H9 (cell line): ENCODE measurements at regions not wholly inside any gene's neighbourhood (a gene's known extent, or its start where the extent isn't known, plus 50 kb on each side); places are given as distances from the start of the nearest gene placed in this dataset.

Experiments used
- DNase-seq: peaks from one replicate; pipeline ENCODE4 v3.0.0-alpha.2; 2017
- H2AFZ ChIP-seq: one replicate; pipeline ENCODE4 v1.6.1; 2013; ENCODE audit warnings: mild to moderate bottlenecking, low read length, control low read depth, moderate library complexity
- H2AK5ac ChIP-seq: 2 replicates; pipeline ENCODE4 v1.6.1; 2013; ENCODE audit warnings: low read length, control low read depth, mixed read lengths; ENCODE audit not compliant: insufficient read length
- H2BK120ac ChIP-seq: one replicate; pipeline ENCODE4 v1.6.1; 2013; ENCODE audit warnings: low read depth, mild to moderate bottlenecking, low read length, control low read depth, inconsistent platforms; ENCODE audit not compliant: poor library complexity, severe bottlenecking
- H2BK12ac ChIP-seq: 2 replicates; pipeline ENCODE4 v1.6.1; 2013; ENCODE audit warnings: low read length, control low read depth, mixed read lengths, low read depth; ENCODE audit not compliant: insufficient read length
- H2BK15ac ChIP-seq: 2 replicates; pipeline ENCODE4 v1.6.1; 2013; ENCODE audit warnings: low read depth, low read length, control low read depth
- H2BK20ac ChIP-seq: one replicate; pipeline ENCODE4 v1.6.1; 2013; ENCODE audit warnings: low read depth, mild to moderate bottlenecking, low read length, control low read depth, inconsistent platforms; ENCODE audit not compliant: poor library complexity, severe bottlenecking
- H2BK5ac ChIP-seq: 2 replicates; pipeline ENCODE4 v1.6.1; 2013; ENCODE audit warnings: low read length, control low read depth, mixed read lengths; ENCODE audit not compliant: insufficient read length
- H3K14ac ChIP-seq: 2 replicates; pipeline ENCODE4 v1.6.1; 2013; ENCODE audit warnings: low read length, control low read depth; ENCODE audit not compliant: insufficient read depth
- H3K18ac ChIP-seq: 2 replicates; pipeline ENCODE4 v1.6.1; 2013; ENCODE audit warnings: low read depth, mild to moderate bottlenecking, mixed read lengths, low read length, control low read depth; ENCODE audit not compliant: insufficient read length
- H3K23ac ChIP-seq: 2 replicates; pipeline ENCODE4 v1.6.1; 2013; ENCODE audit warnings: low read length, control low read depth, mixed read lengths, low read depth; ENCODE audit not compliant: insufficient read length
- H3K23me2 ChIP-seq: 2 replicates; pipeline ENCODE4 v1.6.1; 2013; ENCODE audit warnings: low read depth, mild to moderate bottlenecking, mixed read lengths, low read length, control low read depth; ENCODE audit not compliant: insufficient read length, poor library complexity, severe bottlenecking
- H3K27ac ChIP-seq: 2 replicates; pipeline ENCODE4 v1.5.1; 2013; ENCODE audit warnings: low read length, control low read depth, mixed read lengths, low read depth; ENCODE audit not compliant: insufficient read length
- H3K27me3 ChIP-seq: 2 replicates; pipeline ENCODE4 v1.6.1; 2013; ENCODE audit warnings: low read length, control low read depth, inconsistent platforms; ENCODE audit not compliant: insufficient read depth
- H3K4ac ChIP-seq: 2 replicates; pipeline ENCODE4 v1.6.1; 2013; ENCODE audit warnings: low read depth, mild to moderate bottlenecking, control low read depth, inconsistent platforms, low read length, moderate library complexity
- H3K4me1 ChIP-seq: 2 replicates; pipeline ENCODE4 v1.6.1; 2013; ENCODE audit warnings: low read length, control low read depth, inconsistent platforms; ENCODE audit not compliant: insufficient read depth
- H3K4me2 ChIP-seq: 2 replicates; pipeline ENCODE4 v1.6.1; 2013; ENCODE audit warnings: low read length, control low read depth, mixed read lengths; ENCODE audit not compliant: insufficient read length, insufficient read depth
- H3K56ac ChIP-seq: 2 replicates; pipeline ENCODE4 v1.6.1; 2013; ENCODE audit warnings: low read depth, mild to moderate bottlenecking, mixed read lengths, low read length, control low read depth; ENCODE audit not compliant: insufficient read length
- H3K79me1 ChIP-seq: 2 replicates; pipeline ENCODE4 v1.6.1; 2013; ENCODE audit warnings: low read depth, mild to moderate bottlenecking, moderate library complexity, low read length, control low read depth, inconsistent platforms; ENCODE audit not compliant: insufficient read depth, poor library complexity, severe bottlenecking
- H3K79me2 ChIP-seq: 2 replicates; pipeline ENCODE4 v1.6.1; 2013; ENCODE audit warnings: low read length, control low read depth, inconsistent platforms; ENCODE audit not compliant: insufficient read depth
- H3K9ac ChIP-seq: 2 replicates; pipeline ENCODE4 v1.6.1; 2013; ENCODE audit warnings: low read length, control low read depth, mixed read lengths; ENCODE audit not compliant: insufficient read length; ENCODE audit errors: extremely low read depth
- H3K9me3 ChIP-seq: one replicate; pipeline ENCODE4 v1.6.1; 2013; ENCODE audit warnings: low read depth, low read length, inconsistent platforms; ENCODE audit not compliant: control insufficient read depth
- H3T11ph ChIP-seq: one replicate; pipeline ENCODE4 v1.6.1; 2013; ENCODE audit warnings: mild to moderate bottlenecking, low read length, control low read depth, inconsistent platforms
- H4K20me1 ChIP-seq: one replicate; pipeline ENCODE4 v1.6.1; 2013; ENCODE audit not compliant: control insufficient read depth, insufficient read length, insufficient read depth
- H4K5ac ChIP-seq: 2 replicates; pipeline ENCODE4 v1.6.1; 2013; ENCODE audit warnings: low read depth, mild to moderate bottlenecking, mixed read lengths, low read length, control low read depth; ENCODE audit not compliant: insufficient read length
- H4K8ac ChIP-seq: replicated peaks from 2 replicates; pipeline ENCODE4 v1.6.1; 2013; ENCODE audit warnings: low read length, control low read depth, mixed read lengths, low read depth; ENCODE audit not compliant: insufficient read length
- H4K91ac ChIP-seq: 2 replicates; pipeline ENCODE4 v1.6.1; 2013; ENCODE audit warnings: low read depth, mild to moderate bottlenecking, moderate library complexity, mixed read lengths, low read length, control low read depth; ENCODE audit not compliant: insufficient read length
- H3K27ac Mint-ChIP-seq, 3 experiments: 2 replicates in 2 of 3; 3 replicates in 1 of 3; pipeline ENCODE4 v1.8.0; 2020 to 2021; ENCODE audit warnings: mixed read lengths in 3 of 3, mild to moderate bottlenecking in 1 of 3, moderate library complexity in 1 of 3
- H3K27me3 Mint-ChIP-seq: 2 replicates; pipeline ENCODE4 v1.8.0; 2021; ENCODE audit warnings: low read depth, mild to moderate bottlenecking, moderate library complexity, mixed read lengths
- H3K36me3 Mint-ChIP-seq, 3 experiments: 2 replicates in 2 of 3; 3 replicates in 1 of 3; pipeline ENCODE4 v1.8.0; 2020 to 2021; ENCODE audit warnings: low read depth in 3 of 3, mixed read lengths in 3 of 3; ENCODE audit not compliant: insufficient read depth in 1 of 3
- H3K4me1 Mint-ChIP-seq, 2 experiments: 2 replicates each; pipeline ENCODE4 v1.8.0; 2020; ENCODE audit warnings: mixed read lengths in 2 of 2
- H3K4me3 Mint-ChIP-seq, 2 experiments: 2 replicates in 1 of 2; 3 replicates in 1 of 2; pipeline ENCODE4 v1.8.0; 2020 to 2021; ENCODE audit warnings: mild to moderate bottlenecking in 2 of 2, mixed read lengths in 2 of 2, moderate library complexity in 1 of 2
- H3K9me3 Mint-ChIP-seq, 2 experiments: 2 replicates in 1 of 2; 3 replicates in 1 of 2; pipeline ENCODE4 v1.8.0; 2020; ENCODE audit warnings: mild to moderate bottlenecking in 2 of 2, mixed read lengths in 2 of 2, moderate library complexity in 1 of 2
- CTCF ChIP-seq: fragments of 200-600 bp; sonication (generic); conservative IDR thresholded peaks from 3 replicates; pipeline ENCODE4 v1.8.0; 2021; ENCODE audit warnings: antibody characterized with exemption, mild to moderate bottlenecking
- WGBS: extraction: QIAGEN DNeasy Blood & Tissue Kit; methylation state at CpG from one replicate; pipeline ENCODE4 v1.1.7; 2013; ENCODE audit warnings: missing lambda C conversion rate, low lambda C conversion rate, mixed read lengths; ENCODE audit not compliant: insufficient read length; ENCODE audit errors: extremely low coverage; 5-methylcytosine and 5-hydroxymethylcytosine counted together

DNA sequence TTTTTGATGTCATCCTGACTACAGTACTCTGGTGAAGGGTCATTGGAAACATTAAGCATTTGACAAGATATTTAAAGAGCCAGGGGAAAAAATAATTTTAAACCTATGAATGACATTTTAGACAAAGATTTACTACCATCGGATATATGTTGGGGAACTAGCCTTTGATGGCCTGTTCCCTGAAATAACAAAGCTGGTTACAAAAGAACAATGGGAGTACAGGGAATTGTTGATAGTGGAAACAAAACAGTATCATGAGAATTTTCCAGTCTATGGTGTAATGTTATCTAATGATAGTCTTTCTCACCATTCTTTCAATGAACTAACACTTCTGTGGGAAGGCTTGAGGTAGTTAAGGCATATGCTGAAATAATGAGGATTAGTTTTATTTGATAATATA is 125.9 kb upstream of the KLHL4 start:
- no peak for TF ChIP-seq CTCF
- Mint-ChIP-seq H3K4me1 (peaks cover 5 to 6% of the 10 kb centered on the region in 2 experiments), H3K9me3 (no peaks in the 10 kb centered on the region), H3K36me3 (no peaks in the 10 kb centered on the region), H3K4me3 (no peak overlapping the region), H3K27me3 (no peaks in the 10 kb centered on the region), H3K27ac (no peak overlapping the region)
- no peak overlapping the region for H2BK20ac ChIP-seq
- no peak overlapping the region for H3K27ac ChIP-seq
- H2BK12ac ChIP-seq = no peak overlapping the region
- no peak overlapping the region for H3K9ac ChIP-seq
- no peaks in the 10 kb centered on the region for H3K4me1 ChIP-seq
- H3K79me1 ChIP-seq = no peaks in the 10 kb centered on the region
- H2BK5ac ChIP-seq = no peak overlapping the region
- H2BK120ac ChIP-seq = no peak overlapping the region
- no peak for DNase-seq
- H3K23me2 ChIP-seq = no peaks in the 10 kb centered on the region
- no peak overlapping the region for H3K4ac ChIP-seq
- H4K91ac ChIP-seq = no peak overlapping the region
- H3K79me2 ChIP-seq = no peaks in the 10 kb centered on the region
- no peak overlapping the region for H3K4me2 ChIP-seq
- no peak overlapping the region for H3K14ac ChIP-seq
- no peaks in the 10 kb centered on the region for H4K20me1 ChIP-seq
- no peaks in the 10 kb centered on the region for H3K9me3 ChIP-seq
- no peak overlapping the region for H2AK5ac ChIP-seq
- no peaks in the 10 kb centered on the region for H3K27me3 ChIP-seq
- H3K18ac ChIP-seq = no peak overlapping the region
- no peak overlapping the region for H4K8ac ChIP-seq
- no peak overlapping the region for H3K56ac ChIP-seq
- no peak overlapping the region for H2BK15ac ChIP-seq
- no peak overlapping the region for H3T11ph ChIP-seq
- no peak overlapping the region for H3K23ac ChIP-seq
- H2AFZ ChIP-seq = no peak overlapping the region
- no peak overlapping the region for H4K5ac ChIP-seq
- no CpG with 5 or more reads among the region's 1 CpG for WGBS
